Ovary (tissue), 7 donors: ENCODE measurements at regions not wholly inside any gene's neighbourhood (a gene's known extent, or its start where the extent isn't known, plus 50 kb on each side); places are given as distances from the start of the nearest gene placed in this dataset.
A peak's percentile ranks its signal among the peaks of the same experiment; 100 is the strongest.

Experiments used
- DNase-seq, 5 donors: peaks; one replicate each; pipeline ENCODE4 v3.0.0-alpha.2; 2019 to 2020
- H3K27ac ChIP-seq, 2 donors: fragments of 200-600 bp; one replicate each; pipeline versions ENCODE4 v1.5.1 to v1.8.0; 2019 to 2022
- H3K27me3 ChIP-seq: fragments of 200-600 bp; one replicate; pipeline ENCODE4 v1.8.0; 2022
- H3K36me3 ChIP-seq: fragments of 200-600 bp; sonication (generic); one replicate; pipeline ENCODE4 v1.5.1; 2019
- H3K4me1 ChIP-seq: one replicate; pipeline ENCODE4 v1.8.1; 2013; ENCODE audit warnings: mild to moderate bottlenecking, moderate library complexity; ENCODE audit not compliant: insufficient read depth
- H3K4me3 ChIP-seq: fragments of 200-600 bp; sonication (generic); one replicate; pipeline ENCODE4 v1.5.1; 2017
- H3K9me3 ChIP-seq, 2 donors: fragments of 200-600 bp in 1 of 2; sonication (generic) in 1 of 2; one replicate each; pipeline versions ENCODE4 v1.5.1 to v1.8.1; 2013 to 2019; ENCODE audit warnings: mild to moderate bottlenecking in 1 of 2, moderate library complexity in 1 of 2
- CTCF ChIP-seq, 3 donors: fragments of 450-650 bp in 2 of 3; fragments of 200-600 bp in 1 of 3; IDR thresholded peaks; one replicate each; pipeline versions ENCODE4 v1.5.1 to v1.8.0; 2016 to 2022; ENCODE audit warnings: antibody characterized with exemption in 3 of 3, mild to moderate bottlenecking in 1 of 3
- EP300 ChIP-seq: sonication (generic); formaldehyde crosslinking; IDR thresholded peaks from one replicate; pipeline ENCODE4 v1.6.1; 2017; ENCODE audit warnings: antibody characterized with exemption
- POLR2A ChIP-seq: fragments of 450-650 bp; IDR thresholded peaks from one replicate; pipeline ENCODE4 v1.6.1; 2017; ENCODE audit warnings: antibody characterized with exemption, mild to moderate bottlenecking, moderate library complexity
- WGBS, 3 donors: extraction: QIAGEN DNeasy Blood & Tissue Kit in 1 of 3; methylation state at CpG; one replicate each; pipeline versions ENCODE4 v1.1.5 to v1.1.7; 2013 to 2017; 5-methylcytosine and 5-hydroxymethylcytosine counted together
- intact Hi-C, 4 donors: fragments of 100-400 bp; cut with DNase I; formaldehyde crosslinking; loops; one replicate each; pipeline versions ENCODE4 v1.11.0 to v1.15.1; 2022 to 2023
- donor health status: DM: no; HTN: no; CAD: no; lungs with moderate emphysema.
- donor health status: DM: no; HTN: no; CAD: no.
- donor health status: Bipolar disorder and iron deficiency.
- donor health status: DM: no; HTN: no; CAD: no.
- donor health status: DM: yes; HTN: yes; CAD: no.

GRCh38 chr5:61256474-61256873 lies 75.6 kb upstream of the ZSWIM6 start:
- H3K36me3 ChIP-seq: no peaks in the 10 kb centered on the region
- H3K4me3 ChIP-seq: no peak overlapping the region
- intact Hi-C loops: no loop called here
- no peaks in the 10 kb centered on the region for H3K9me3 ChIP-seq
- H3K27ac ChIP-seq: no peak overlapping the region
- no peaks in the 10 kb centered on the region for H3K27me3 ChIP-seq
- H3K4me1 ChIP-seq: peaks cover 9% of the 10 kb centered on the region
- WGBS, 3 donors: 40 to 54% (median 47%) methylated on average over 1 of the region's 1 CpG
- peak in 1 of 5 donors; percentile 51 for DNase-seq
- no peak for TF ChIP-seq EP300
- no peak for TF ChIP-seq CTCF (IDR thresholded peaks at IDR 0.05)
- TF ChIP-seq POLR2A: no peak

- WGBS, 3 donors: 90 to 95% (median 94%) methylated on average over 3 of the region's 3 CpGs
- DNase-seq: no peak
- H3K27me3 ChIP-seq: no peaks in the 10 kb centered on the region
- H3K4me3 ChIP-seq: no peak overlapping the region
- TF ChIP-seq POLR2A: no peak
- TF ChIP-seq CTCF (IDR thresholded peaks at IDR 0.05): no peak
- TF ChIP-seq EP300: no peak
- H3K4me1 ChIP-seq: peaks cover 7% of the 10 kb centered on the region
- no peaks in the 10 kb centered on the region for H3K9me3 ChIP-seq
- intact Hi-C loops: no loop called here
- H3K27ac ChIP-seq: no peak overlapping the region
- H3K36me3 ChIP-seq: no peaks in the 10 kb centered on the region
Measured at GRCh38 chr5:61257421-61257820, 74.6 kb upstream of the ZSWIM6 start.

- no peaks in the 10 kb centered on the region for H3K9me3 ChIP-seq
- H3K27ac ChIP-seq: no peak overlapping the region
- no peaks in the 10 kb centered on the region for H3K27me3 ChIP-seq
- intact Hi-C loops: no loop called here
- DNase-seq: no peak
- H3K4me1 ChIP-seq: peaks cover 2% of the 10 kb centered on the region
- H3K4me3 ChIP-seq: no peak overlapping the region
- TF ChIP-seq EP300 (no peak), CTCF (IDR thresholded peaks at IDR 0.05) (no peak), POLR2A (no peak)
- H3K36me3 ChIP-seq: no peaks in the 10 kb centered on the region
Measured at GRCh38 chr5:61261136-61261535, 70.9 kb upstream of the ZSWIM6 start.

- H3K9me3 ChIP-seq: no peaks in the 10 kb centered on the region
- H3K36me3 ChIP-seq: no peaks in the 10 kb centered on the region
- no peak overlapping the region for H3K4me3 ChIP-seq
- TF ChIP-seq CTCF (IDR thresholded peaks at IDR 0.05) (no peak), POLR2A (no peak), EP300 (no peak)
- WGBS, 3 donors: 86 to 93% (median 91%) methylated on average over 5 of the region's 5 CpGs
- H3K4me1 ChIP-seq: no peaks in the 10 kb centered on the region
- intact Hi-C loops: no loop called here
- H3K27ac ChIP-seq: no peak overlapping the region
- no peaks in the 10 kb centered on the region for H3K27me3 ChIP-seq
- DNase-seq: no peak
Measured at GRCh38 chr5:61262080-61262479, 70.0 kb upstream of the ZSWIM6 start.

- no peak overlapping the region for H3K27ac ChIP-seq
- H3K4me1 ChIP-seq: no peaks in the 10 kb centered on the region
- no peaks in the 10 kb centered on the region for H3K9me3 ChIP-seq
- TF ChIP-seq EP300 (no peak), CTCF (IDR thresholded peaks at IDR 0.05) (no peak), POLR2A (no peak)
- intact Hi-C loops: no loop called here
- DNase-seq: no peak
- WGBS, 3 donors: 67 to 73% (median 70%) methylated on average over 6 of the region's 6 CpGs
- H3K27me3 ChIP-seq: no peaks in the 10 kb centered on the region
- H3K4me3 ChIP-seq: no peak overlapping the region
- H3K36me3 ChIP-seq: no peaks in the 10 kb centered on the region
Measured at GRCh38 chr5:61263072-61263471, 69.0 kb upstream of the ZSWIM6 start.
